ENCODE measurements at regions not wholly inside any gene's neighbourhood (a gene's known extent, or its start where the extent isn't known, plus 50 kb on each side); places are given as distances from the start of the nearest gene placed in this dataset.
"Not testable (repeated sequence)": the region's sequence is repeated elsewhere in the genome, so short reads cannot be mapped to it uniquely, and the experiment has no call there.

GRCh38 chr12:72207486-72208409 is 64.4 kb upstream of the TRHDE start:
- Histone ChIP-seq H2AFZ (ENCODE audit: low read length) (no peak overlapping the region), H4K20me1 (ENCODE audit: insufficient read depth, low read length) (no peaks in the 10 kb centered on the region), H3K9me3 (ENCODE audit: low read depth, low read length) (no peaks in the 10 kb centered on the region), H3K36me3 (ENCODE audit: insufficient read depth, low read length) (no peaks in the 10 kb centered on the region), H3K27ac (ENCODE audit: low read depth, low read length) (no peak overlapping the region), H3K79me2 (ENCODE audit: insufficient read depth, low read length) (no peaks in the 10 kb centered on the region), H3K27me3 (ENCODE audit: insufficient read depth, low read length) (no peaks in the 10 kb centered on the region), H3K4me1 (ENCODE audit: insufficient read depth, low read length) (no peaks in the 10 kb centered on the region), H3K4me2 (ENCODE audit: insufficient read depth, low read length) (no peak overlapping the region), H3K4me3 (ENCODE audit: insufficient read depth, low read length) (no peak overlapping the region)
- TF ChIP-seq, protein P1, sequence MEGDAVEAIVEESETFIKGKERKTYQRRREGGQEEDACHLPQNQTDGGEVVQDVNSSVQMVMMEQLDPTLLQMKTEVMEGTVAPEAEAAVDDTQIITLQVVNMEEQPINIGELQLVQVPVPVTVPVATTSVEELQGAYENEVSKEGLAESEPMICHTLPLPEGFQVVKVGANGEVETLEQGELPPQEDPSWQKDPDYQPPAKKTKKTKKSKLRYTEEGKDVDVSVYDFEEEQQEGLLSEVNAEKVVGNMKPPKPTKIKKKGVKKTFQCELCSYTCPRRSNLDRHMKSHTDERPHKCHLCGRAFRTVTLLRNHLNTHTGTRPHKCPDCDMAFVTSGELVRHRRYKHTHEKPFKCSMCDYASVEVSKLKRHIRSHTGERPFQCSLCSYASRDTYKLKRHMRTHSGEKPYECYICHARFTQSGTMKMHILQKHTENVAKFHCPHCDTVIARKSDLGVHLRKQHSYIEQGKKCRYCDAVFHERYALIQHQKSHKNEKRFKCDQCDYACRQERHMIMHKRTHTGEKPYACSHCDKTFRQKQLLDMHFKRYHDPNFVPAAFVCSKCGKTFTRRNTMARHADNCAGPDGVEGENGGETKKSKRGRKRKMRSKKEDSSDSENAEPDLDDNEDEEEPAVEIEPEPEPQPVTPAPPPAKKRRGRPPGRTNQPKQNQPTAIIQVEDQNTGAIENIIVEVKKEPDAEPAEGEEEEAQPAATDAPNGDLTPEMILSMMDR (IDR thresholded peaks at IDR 0.05; ENCODE audit: extremely low read depth, low read depth, low read length) = no peak
- DNase-seq (ENCODE audit: insufficient read length, low spot score, missing footprints) = no peak

DNA sequence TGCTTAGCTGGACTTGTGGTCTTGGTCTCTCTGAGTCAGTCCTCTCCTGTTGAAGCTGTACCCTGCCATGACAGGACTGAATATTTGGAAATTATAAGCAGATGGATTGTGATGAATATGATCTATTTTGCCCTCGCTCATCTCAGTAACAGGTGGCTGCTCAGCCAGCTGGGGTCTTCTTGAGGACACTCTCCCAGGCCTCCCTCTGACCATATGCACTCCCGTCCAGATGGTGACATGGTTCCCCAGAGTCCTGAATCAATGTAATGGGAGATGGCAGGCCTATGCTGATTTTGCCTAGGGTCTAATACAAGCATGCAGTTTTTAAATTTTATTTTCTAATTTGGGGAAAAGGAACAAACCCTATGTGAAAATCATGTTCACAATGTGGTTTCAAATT is 63.1 kb upstream of the TRHDE start:
- no peak overlapping the region for H3K4me3 ChIP-seq (ENCODE audit: insufficient read depth, low read length)
- no peaks in the 10 kb centered on the region for H3K36me3 ChIP-seq (ENCODE audit: insufficient read depth, low read length)
- no peak overlapping the region for H2AFZ ChIP-seq (ENCODE audit: low read length)
- H3K4me1 ChIP-seq (ENCODE audit: insufficient read depth, low read length) = no peaks in the 10 kb centered on the region
- no peak for DNase-seq (ENCODE audit: insufficient read length, low spot score, missing footprints)
- H3K4me2 ChIP-seq (ENCODE audit: insufficient read depth, low read length) = no peak overlapping the region
- no peaks in the 10 kb centered on the region for H4K20me1 ChIP-seq (ENCODE audit: insufficient read depth, low read length)
- no peaks in the 10 kb centered on the region for H3K9me3 ChIP-seq (ENCODE audit: low read depth, low read length)
- H3K27me3 ChIP-seq (ENCODE audit: insufficient read depth, low read length) = no peaks in the 10 kb centered on the region
- TF ChIP-seq, protein P1 (IDR thresholded peaks at IDR 0.05; ENCODE audit: extremely low read depth, low read depth, low read length) = no peak
- H3K27ac ChIP-seq (ENCODE audit: low read depth, low read length) = no peak overlapping the region
- no peaks in the 10 kb centered on the region for H3K79me2 ChIP-seq (ENCODE audit: insufficient read depth, low read length)

DNA sequence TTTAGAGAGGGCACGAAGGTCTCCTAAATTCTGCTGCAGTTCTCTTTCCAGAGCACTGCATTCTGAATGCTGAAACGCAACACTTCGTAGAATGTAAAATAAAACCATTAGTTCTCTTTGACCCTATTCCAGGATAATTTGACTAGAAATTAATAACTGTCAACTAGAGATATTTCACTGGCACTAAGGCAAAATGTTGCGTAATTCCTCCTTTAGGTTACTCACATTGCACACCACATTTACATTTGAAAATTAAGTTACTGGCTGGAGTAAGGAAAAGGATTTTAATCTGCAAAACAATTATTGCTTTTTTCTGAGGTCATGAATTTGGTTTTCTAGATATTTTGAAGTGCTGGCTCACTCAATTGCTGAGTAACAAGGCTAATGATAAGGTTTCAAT is 58.0 kb upstream of the TRHDE start:
- Histone ChIP-seq H2AFZ (ENCODE audit: low read length) (no peak overlapping the region), H3K4me3 (ENCODE audit: insufficient read depth, low read length) (no peak overlapping the region), H3K36me3 (ENCODE audit: insufficient read depth, low read length) (no peaks in the 10 kb centered on the region), H3K27ac (ENCODE audit: low read depth, low read length) (no peak overlapping the region), H3K9me3 (ENCODE audit: low read depth, low read length) (no peaks in the 10 kb centered on the region), H3K4me2 (ENCODE audit: insufficient read depth, low read length) (no peak overlapping the region), H3K79me2 (ENCODE audit: insufficient read depth, low read length) (no peaks in the 10 kb centered on the region), H3K27me3 (ENCODE audit: insufficient read depth, low read length) (no peaks in the 10 kb centered on the region), H4K20me1 (ENCODE audit: insufficient read depth, low read length) (no peaks in the 10 kb centered on the region), H3K4me1 (ENCODE audit: insufficient read depth, low read length) (no peaks in the 10 kb centered on the region)
- no peak for DNase-seq (ENCODE audit: insufficient read length, low spot score, missing footprints)
- TF ChIP-seq, protein P1 (IDR thresholded peaks at IDR 0.05; ENCODE audit: extremely low read depth, low read depth, low read length) = no peak

GRCh38 chr12:72215287-72215686 is 56.9 kb upstream of the TRHDE start:
- not testable (repeated sequence) for H3K36me3 ChIP-seq (ENCODE audit: insufficient read depth, low read length); H3K27me3 ChIP-seq (ENCODE audit: insufficient read depth, low read length); H3K9me3 ChIP-seq (ENCODE audit: low read depth, low read length); H3K4me3 ChIP-seq (ENCODE audit: insufficient read depth, low read length); H3K4me2 ChIP-seq (ENCODE audit: insufficient read depth, low read length); H3K27ac ChIP-seq (ENCODE audit: low read depth, low read length); H2AFZ ChIP-seq (ENCODE audit: low read length); H3K4me1 ChIP-seq (ENCODE audit: insufficient read depth, low read length); H3K79me2 ChIP-seq (ENCODE audit: insufficient read depth, low read length); H4K20me1 ChIP-seq (ENCODE audit: insufficient read depth, low read length); DNase-seq (ENCODE audit: insufficient read length, low spot score, missing footprints)
